A204.1 (cell line): ENCODE measurements at regions not wholly inside any gene's neighbourhood (a gene's known extent, or its start where the extent isn't known, plus 50 kb on each side); places are given as distances from the start of the nearest gene placed in this dataset.
"Not testable (repeated sequence)": the region's sequence is repeated elsewhere in the genome, so short reads cannot be mapped to it uniquely, and the experiment has no call there.

Experiments used
- FAIRE-seq: peaks from 2 replicates; lab custom pipeline; 2012; peaks lifted over from hg19 to GRCh38; lab: Jason Lieb, UNC

DNA sequence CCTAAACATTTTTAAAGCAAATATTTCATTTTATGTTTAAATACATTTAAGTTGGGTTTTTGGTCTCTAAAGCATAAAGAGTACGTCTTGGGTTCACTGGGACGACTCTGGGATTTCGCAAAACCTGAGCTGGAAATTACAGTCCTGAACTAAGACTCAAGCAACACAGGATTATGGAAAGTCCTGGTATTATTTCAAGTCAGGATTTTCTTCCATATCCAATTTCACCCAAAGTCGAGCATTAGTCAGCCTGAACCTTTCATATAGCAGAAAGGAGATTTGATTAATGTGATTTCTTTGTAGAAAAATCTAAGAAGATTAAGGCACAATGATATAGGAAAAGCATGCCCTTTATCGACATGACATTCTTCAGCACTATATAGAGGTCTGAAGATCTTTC, 100.0 kb downstream of the MTERF1 start:
- FAIRE-seq = no peak

DNA sequence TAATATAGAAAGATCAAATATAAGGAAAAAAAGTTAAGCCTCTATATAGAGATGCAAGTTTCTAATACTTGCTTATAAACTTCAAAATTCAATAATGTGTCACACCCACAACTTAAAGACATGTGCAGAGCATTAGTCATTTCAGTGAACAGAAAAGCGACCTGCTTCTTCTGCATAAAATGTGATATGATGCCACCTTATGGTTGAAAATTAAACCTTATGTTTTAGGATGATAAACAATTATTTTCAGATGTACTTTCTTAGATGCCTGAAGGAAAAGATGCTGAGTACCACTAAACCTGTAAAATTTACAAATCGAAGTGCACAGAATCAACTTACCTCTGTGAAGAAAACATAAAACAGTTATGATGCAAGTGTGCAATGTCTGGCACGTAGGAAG, 96.0 kb downstream of the MTERF1 start:
- peak; percentile 95 for FAIRE-seq

DNA sequence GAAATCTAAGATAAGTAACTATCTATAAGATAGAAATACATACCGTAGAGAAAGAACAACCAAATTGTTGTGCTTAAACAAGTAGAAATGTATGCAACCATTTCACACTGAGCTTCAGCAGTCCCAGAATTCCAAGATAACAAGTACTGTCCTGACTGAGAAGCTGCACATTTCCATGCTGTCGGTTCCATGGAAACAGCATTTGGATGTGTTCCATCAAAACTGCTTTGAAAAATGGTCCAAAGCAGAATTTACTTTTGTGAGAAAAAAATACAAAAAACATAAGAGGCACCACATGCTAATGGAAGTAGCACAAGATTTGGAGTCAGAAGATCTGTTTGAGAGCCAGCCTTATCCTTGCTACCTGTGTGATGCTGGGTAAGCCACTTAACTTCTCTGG, 92.6 kb downstream of the MTERF1 start:
- no peak for FAIRE-seq

DNA sequence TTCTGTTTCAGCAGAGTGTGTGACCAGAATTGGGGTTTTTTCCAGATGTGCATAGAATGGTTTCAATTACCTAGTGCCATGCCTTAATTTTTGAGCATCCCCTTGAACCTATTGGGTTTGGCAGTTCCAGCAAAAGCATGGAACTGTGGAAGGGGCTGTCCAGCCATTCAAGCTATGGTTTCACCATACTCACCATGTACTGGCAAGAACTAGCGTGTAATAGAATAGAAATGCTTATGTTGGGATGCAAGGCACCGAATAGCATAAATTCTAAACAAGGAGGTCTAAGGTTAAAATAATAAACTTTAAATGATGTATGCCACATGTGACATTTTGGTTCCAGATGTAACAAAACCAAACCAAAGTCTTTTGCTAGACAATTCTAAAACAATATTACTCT, 91.4 kb downstream of the MTERF1 start:
- no peak for FAIRE-seq

DNA sequence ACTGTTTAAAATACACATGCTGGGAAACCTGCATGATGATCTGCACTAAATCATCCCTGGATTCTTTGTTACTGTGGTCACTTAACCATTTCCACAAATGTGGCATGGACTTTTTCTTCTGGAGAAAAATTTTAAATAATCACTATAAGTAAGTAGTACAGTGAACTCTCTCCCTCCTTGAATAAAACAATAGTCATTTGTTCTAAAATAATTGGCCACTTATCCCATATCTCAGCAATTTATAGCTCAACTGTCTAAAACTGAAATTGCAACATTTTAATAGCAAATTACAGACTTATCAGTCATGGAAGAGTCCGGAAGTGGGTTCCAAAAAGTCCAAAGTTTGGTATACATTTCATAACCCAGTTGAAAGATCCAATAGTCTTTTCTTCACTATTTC, 90.9 kb downstream of the MTERF1 start:
- FAIRE-seq = no peak

DNA sequence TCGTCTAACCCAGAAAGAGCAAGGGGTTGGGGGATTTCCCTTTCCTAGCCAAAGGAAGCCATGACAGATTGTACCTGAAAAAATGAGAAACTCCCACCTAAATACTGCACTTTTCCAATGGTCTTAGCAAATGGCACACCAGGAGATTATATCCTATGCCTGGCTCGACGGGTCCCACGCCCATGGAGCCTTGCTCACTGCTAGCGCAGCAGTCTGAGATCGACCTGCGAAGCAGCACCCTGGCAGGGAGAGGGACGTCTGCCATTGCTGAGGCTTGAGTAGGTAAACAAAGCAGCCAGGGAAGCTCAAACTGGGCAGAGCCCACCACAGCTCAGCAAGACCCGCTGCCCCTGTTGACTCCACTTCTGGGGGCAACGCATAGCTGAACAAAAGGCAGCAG, 89.9 kb downstream of the MTERF1 start:
- FAIRE-seq = not testable (repeated sequence)

DNA sequence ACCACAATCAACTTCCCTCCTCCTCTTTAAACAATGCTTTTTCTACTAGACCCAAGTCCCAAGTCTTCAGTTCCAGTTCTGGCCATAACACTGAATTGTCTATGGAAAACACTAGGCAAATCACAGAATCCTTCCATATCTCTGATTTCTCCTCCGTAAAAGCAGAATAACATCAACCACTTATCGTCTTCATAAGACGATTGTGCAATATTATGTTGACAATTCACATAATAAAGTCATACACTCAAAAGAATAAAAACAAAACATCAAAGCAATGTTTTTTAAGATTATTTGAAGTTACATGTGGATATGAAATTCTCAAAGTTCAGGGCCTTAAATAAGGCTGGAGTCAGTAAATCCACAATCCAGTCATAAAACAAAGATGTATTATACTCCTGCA, 84.4 kb downstream of the MTERF1 start:
- FAIRE-seq = no peak

DNA sequence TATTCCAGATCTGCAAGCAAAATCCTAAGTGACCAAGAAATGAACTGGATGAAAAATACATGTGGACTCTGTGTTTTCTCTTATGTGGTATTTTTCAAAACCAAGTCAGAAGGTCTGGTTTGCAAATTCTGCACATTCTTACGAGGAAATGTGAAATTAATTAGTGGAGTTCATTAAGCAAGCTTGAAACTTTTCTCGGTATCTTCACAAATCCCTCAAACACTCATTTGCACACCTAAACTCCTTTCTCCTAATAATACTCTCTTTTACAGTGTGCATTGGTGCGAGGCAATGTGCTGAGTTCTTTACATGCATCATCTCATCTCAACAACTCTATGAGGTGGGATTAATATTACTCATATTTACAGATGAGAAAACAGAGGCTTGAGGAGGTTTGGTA, 82.1 kb downstream of the MTERF1 start:
- no peak for FAIRE-seq

DNA sequence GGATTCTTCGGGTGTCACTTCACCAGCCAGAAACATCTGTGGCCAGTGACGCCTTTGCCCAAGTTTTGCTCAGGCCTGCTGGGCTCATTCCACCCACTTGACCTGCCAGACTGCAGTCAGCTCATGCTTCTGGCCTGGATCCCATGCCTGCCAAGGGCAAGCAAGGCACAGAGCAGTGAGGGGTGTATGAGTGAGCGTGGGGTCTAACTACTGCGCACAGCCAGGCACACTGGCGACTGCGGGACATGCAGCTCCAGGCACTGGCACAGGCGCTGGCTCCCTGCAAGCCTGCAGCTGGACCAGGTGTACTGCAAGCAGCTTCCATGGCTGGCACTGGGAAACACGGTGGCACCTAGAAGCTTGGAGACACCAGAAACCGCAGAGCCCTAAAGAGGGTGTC, 80.1 kb downstream of the MTERF1 start:
- FAIRE-seq = no peak

DNA sequence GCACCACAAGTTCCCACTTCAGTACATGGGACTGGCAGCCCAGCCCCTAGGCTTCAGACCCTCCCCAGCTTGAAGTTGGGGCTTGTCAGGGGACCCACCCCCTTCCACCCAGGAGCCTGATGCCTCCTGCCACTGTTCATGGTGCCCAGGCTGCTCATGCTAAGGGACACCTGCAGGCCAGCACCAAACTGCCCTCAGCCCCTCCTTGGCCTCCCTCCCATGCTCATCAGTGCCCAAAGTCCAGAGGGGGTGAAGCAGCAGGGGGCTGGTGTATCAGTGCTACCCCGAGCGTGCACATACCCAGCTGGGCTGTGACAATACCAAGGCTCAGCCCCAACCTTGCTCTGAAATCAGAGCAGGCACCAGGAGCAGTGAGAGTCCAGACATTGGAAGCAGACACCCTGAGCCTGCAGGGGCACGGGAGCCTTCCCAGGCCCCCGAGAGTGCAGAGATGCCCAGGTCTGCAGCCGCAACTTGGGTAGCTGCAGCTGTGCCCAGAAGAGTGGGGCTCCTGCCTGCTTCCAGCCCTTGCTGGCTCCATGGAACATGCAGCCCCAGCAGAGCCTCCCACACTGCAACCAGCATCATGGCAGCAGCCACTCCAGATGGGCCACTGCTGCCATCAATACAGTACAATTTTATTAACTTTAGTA, 79.0 kb downstream of the MTERF1 start:
- no peak for FAIRE-seq

DNA sequence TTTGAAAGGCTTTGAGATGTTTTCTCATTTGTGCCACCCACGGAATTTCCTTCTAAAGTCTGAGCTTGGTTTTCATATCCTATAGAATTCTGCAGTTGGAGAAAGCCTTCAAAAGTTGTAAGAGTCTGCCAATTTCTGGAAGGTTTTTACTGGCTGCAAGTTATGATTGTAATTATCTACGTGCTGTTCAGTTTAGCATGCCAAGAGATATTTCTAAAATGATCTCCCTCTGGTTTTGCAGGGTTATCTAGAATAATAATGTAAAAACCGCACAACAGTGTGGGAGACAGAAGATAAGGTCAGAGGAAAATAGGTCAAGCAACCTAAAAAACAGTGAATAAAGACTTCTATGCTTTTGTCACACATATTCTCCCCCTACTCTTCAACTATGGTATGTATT, 69.3 kb downstream of the MTERF1 start:
- FAIRE-seq = no peak

DNA sequence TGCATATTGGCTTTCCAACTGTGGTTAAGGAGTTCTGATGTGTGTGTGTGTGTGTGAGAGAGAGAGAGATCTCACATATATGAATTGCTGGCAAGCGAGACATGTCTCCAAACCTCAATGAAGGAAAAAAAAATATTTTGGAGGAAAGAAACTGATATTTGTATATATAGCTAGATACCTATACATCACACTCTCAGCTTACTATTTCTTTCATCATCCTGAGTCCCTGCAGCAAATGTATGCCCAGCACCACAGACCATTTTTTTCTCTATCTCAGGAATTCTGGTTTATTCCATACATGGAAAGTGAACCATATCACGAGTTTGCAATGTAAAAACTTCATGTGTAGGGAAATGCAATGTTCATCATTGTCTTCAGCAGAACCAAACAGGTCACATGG, 68.9 kb downstream of the MTERF1 start:
- FAIRE-seq = no peak

DNA sequence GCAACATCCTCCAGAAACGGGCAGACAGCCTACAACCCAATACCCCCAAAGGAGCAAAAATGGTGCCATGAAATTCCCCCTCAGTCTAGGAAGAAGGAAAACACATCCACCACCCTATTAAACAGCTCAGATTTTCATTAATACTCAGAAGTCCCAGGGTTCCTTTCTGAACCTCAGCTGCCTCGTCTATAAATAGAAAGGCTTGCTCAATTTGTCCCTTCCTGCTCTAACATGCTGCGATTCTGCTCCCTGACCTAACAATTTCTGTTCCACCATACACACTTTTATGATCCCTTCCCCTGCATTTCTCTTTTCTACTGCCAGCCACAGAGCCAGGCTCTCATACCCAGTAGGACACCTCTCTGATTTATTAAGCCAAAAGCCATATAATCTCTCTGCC, 68.1 kb downstream of the MTERF1 start:
- no peak for FAIRE-seq

DNA sequence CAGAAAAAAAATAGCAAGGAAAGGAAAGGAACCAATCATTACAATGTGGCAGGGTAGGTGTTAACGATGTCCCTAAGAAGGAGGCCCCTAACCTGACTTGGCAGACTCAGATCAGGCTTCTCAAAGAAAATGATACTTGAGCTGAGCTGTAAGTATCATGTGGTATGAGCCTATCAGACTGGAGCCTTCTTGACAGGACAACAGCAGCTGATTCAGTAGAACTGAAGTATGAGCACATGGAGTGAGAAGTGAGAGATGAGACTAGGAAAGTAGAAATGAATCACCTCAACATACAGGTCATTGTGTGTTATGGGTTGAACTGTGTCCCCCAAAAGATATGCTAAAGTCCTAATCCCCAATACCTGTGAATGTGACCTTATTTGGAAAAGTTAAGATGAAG, 66.3 kb downstream of the MTERF1 start:
- FAIRE-seq = no peak
